DOHH2 (cell line): ENCODE measurements at regions not wholly inside any gene's neighbourhood (a gene's known extent, or its start where the extent isn't known, plus 50 kb on each side); places are given as distances from the start of the nearest gene placed in this dataset.

ENCODE experiments used
- H3F3A ChIP-seq: fragments of 200-600 bp; sonication (generic), shearing (Covaris generic); 2 replicates; pipeline ENCODE4 v1.6.0; 2016; ENCODE audit warnings: antibody characterized with exemption, mild to moderate bottlenecking; ENCODE audit not compliant: control insufficient read depth, insufficient read depth
- H3K27ac ChIP-seq: fragments of 200-600 bp; sonication (generic); 2 replicates; pipeline ENCODE4 v1.5.1; 2014; ENCODE audit warnings: low read depth, mild to moderate bottlenecking, low read length, moderate library complexity
- H3K27me3 ChIP-seq: fragments of 200-600 bp; sonication (generic); 2 replicates; pipeline ENCODE4 v1.6.1; 2014; ENCODE audit warnings: mild to moderate bottlenecking, low read length, mixed read lengths; ENCODE audit not compliant: control insufficient read depth
- H3K36me3 ChIP-seq: fragments of 200-600 bp; sonication (generic); 2 replicates; pipeline ENCODE4 v1.6.1; 2014; ENCODE audit warnings: mild to moderate bottlenecking, low read length, moderate library complexity, mixed read lengths; ENCODE audit not compliant: control insufficient read depth
- H3K4me1 ChIP-seq: fragments of 200-600 bp; sonication (generic); 2 replicates; pipeline ENCODE4 v1.6.1; 2014; ENCODE audit warnings: mild to moderate bottlenecking, low read length, mixed read lengths; ENCODE audit not compliant: control insufficient read depth
- H3K4me2 ChIP-seq: fragments of 200-600 bp; sonication (generic); 2 replicates; pipeline ENCODE4 v1.6.0; 2014; ENCODE audit warnings: mild to moderate bottlenecking, low read length, moderate library complexity
- H3K4me3 ChIP-seq: fragments of 200-600 bp; sonication (generic); 2 replicates; pipeline ENCODE4 v1.5.1; 2014; ENCODE audit warnings: mild to moderate bottlenecking, low read length, mixed read lengths
- H3K79me2 ChIP-seq: fragments of 200-600 bp; sonication (generic); 2 replicates; pipeline ENCODE4 v1.6.1; 2014; ENCODE audit warnings: mild to moderate bottlenecking, low read length, mixed read lengths; ENCODE audit not compliant: control insufficient read depth
- H3K9me2 ChIP-seq: fragments of 200-600 bp; sonication (generic); replicated peaks from 2 replicates; pipeline ENCODE4 v1.6.1; 2014; ENCODE audit warnings: mild to moderate bottlenecking, low read length, mixed read lengths; ENCODE audit not compliant: control insufficient read depth
- H3K9me3 ChIP-seq: fragments of 200-600 bp; sonication (generic); 2 replicates; pipeline ENCODE4 v1.6.1; 2014; ENCODE audit warnings: antibody characterized with exemption, low read length, mixed read lengths; ENCODE audit not compliant: control insufficient read depth, insufficient read depth
- H4K20me1 ChIP-seq: fragments of 200-600 bp; sonication (generic); 2 replicates; pipeline ENCODE4 v1.6.0; 2014; ENCODE audit warnings: low read depth, mild to moderate bottlenecking, antibody characterized with exemption, low read length, moderate library complexity; ENCODE audit not compliant: control insufficient read depth, insufficient read depth
- CTCF ChIP-seq: fragments of 200-600 bp; sonication (generic); IDR thresholded peaks from one replicate; pipeline ENCODE4 v1.5.1; 2014; ENCODE audit warnings: antibody characterized with exemption, mild to moderate bottlenecking, low read depth, low read length; ENCODE audit not compliant: poor library complexity, severe bottlenecking
- EZH2phosphoT487 ChIP-seq: fragments of 200-600 bp; sonication (generic); IDR thresholded peaks from 2 replicates; pipeline ENCODE4 v1.6.1; 2017; ENCODE audit warnings: borderline replicate concordance, mild to moderate bottlenecking, antibody characterized with exemption, low read length, moderate library complexity, mixed read lengths

- H3K4me3 ChIP-seq, result no peak overlapping the region
- H3K9me3 ChIP-seq, result no peaks in the 10 kb centered on the region
- no peaks in the 10 kb centered on the region for H3K27me3 ChIP-seq
- H3K79me2 ChIP-seq, result no peaks in the 10 kb centered on the region
- TF ChIP-seq EZH2phosphoT487, result no peak
- TF ChIP-seq CTCF, result no peak
- no peak overlapping the region for H3K4me2 ChIP-seq
- H3K9me2 ChIP-seq, result no peaks in the 10 kb centered on the region
- H4K20me1 ChIP-seq, result no peaks in the 10 kb centered on the region
- no peaks in the 10 kb centered on the region for H3K36me3 ChIP-seq
- no peaks in the 10 kb centered on the region for H3F3A ChIP-seq
- H3K27ac ChIP-seq, result no peak overlapping the region
- H3K4me1 ChIP-seq, result no peaks in the 10 kb centered on the region
Measured at GRCh38 chr17:14793237-14793636, 471.9 kb downstream of the PMP22 start.

- H3K4me1 ChIP-seq, result no peaks in the 10 kb centered on the region
- no peak overlapping the region for H3K4me3 ChIP-seq
- no peaks in the 10 kb centered on the region for H3K27me3 ChIP-seq
- no peaks in the 10 kb centered on the region for H3K79me2 ChIP-seq
- no peak overlapping the region for H3K27ac ChIP-seq
- no peaks in the 10 kb centered on the region for H3K9me2 ChIP-seq
- TF ChIP-seq CTCF (no peak), EZH2phosphoT487 (no peak)
- no peaks in the 10 kb centered on the region for H3F3A ChIP-seq
- no peaks in the 10 kb centered on the region for H4K20me1 ChIP-seq
- H3K9me3 ChIP-seq, result no peaks in the 10 kb centered on the region
- H3K4me2 ChIP-seq, result no peak overlapping the region
- H3K36me3 ChIP-seq, result no peaks in the 10 kb centered on the region
Measured at GRCh38 chr17:14792746-14793145, 472.4 kb downstream of the PMP22 start.

GRCh38 chr17:14791221-14791620 is 473.9 kb downstream of the PMP22 start:
- H3K4me1 ChIP-seq, result no peaks in the 10 kb centered on the region
- no peak overlapping the region for H3K27ac ChIP-seq
- H3K36me3 ChIP-seq, result no peaks in the 10 kb centered on the region

More at GRCh38 chr17:14791221-14791620, 473.9 kb downstream of the PMP22 start:
- no peaks in the 10 kb centered on the region for H4K20me1 ChIP-seq
- no peaks in the 10 kb centered on the region for H3K9me3 ChIP-seq
- TF ChIP-seq CTCF (no peak), EZH2phosphoT487 (no peak)
- no peaks in the 10 kb centered on the region for H3K9me2 ChIP-seq
- no peaks in the 10 kb centered on the region for H3K79me2 ChIP-seq
- H3K27me3 ChIP-seq, result no peaks in the 10 kb centered on the region
- H3K4me3 ChIP-seq, result no peak overlapping the region
- H3F3A ChIP-seq, result no peaks in the 10 kb centered on the region
- H3K4me2 ChIP-seq, result no peak overlapping the region
